ENCODE measurements at regions not wholly inside any gene's neighbourhood (a gene's known extent, or its start where the extent isn't known, plus 50 kb on each side); places are given as distances from the start of the nearest gene placed in this dataset.

DNA sequence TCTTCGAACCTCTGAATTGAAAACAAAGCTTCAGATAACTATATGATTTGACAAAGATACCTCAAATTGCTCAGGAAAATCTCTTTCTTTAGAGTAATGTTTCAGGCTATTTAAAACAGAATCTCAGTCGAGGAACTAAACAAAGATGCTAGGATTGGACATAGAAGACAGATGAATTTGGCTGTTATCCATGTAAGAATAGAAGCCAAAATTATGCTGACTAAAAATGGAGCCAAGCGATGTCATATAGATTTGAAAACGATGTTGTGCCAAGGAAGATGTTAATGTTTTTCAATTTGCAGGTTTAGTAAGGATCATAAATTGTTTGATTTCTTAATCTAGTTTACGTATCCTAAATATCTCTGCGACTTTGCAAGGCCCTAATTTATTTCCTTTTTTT lies 295.9 kb downstream of the FOXG1 start:
- Mint-ChIP-seq H3K4me1 (ENCODE audit: unreplicated experiment) (no peaks in the 10 kb centered on the region), H3K4me3 (no peak overlapping the region), H3K36me3 (no peaks in the 10 kb centered on the region), H3K27ac (no peak overlapping the region), H3K27me3 (no peaks in the 10 kb centered on the region), H3K9me3 (no peaks in the 10 kb centered on the region)
- DNase-seq (ENCODE audit: extremely low spot score, unreplicated experiment) = no peak
- TF ChIP-seq, protein P1, sequence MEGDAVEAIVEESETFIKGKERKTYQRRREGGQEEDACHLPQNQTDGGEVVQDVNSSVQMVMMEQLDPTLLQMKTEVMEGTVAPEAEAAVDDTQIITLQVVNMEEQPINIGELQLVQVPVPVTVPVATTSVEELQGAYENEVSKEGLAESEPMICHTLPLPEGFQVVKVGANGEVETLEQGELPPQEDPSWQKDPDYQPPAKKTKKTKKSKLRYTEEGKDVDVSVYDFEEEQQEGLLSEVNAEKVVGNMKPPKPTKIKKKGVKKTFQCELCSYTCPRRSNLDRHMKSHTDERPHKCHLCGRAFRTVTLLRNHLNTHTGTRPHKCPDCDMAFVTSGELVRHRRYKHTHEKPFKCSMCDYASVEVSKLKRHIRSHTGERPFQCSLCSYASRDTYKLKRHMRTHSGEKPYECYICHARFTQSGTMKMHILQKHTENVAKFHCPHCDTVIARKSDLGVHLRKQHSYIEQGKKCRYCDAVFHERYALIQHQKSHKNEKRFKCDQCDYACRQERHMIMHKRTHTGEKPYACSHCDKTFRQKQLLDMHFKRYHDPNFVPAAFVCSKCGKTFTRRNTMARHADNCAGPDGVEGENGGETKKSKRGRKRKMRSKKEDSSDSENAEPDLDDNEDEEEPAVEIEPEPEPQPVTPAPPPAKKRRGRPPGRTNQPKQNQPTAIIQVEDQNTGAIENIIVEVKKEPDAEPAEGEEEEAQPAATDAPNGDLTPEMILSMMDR (conservative IDR thresholded peaks at IDR 0.05) = no peak

GRCh38 chr14:29062976-29063375 lies 296.4 kb downstream of the FOXG1 start:
- no peak for DNase-seq (ENCODE audit: extremely low spot score, unreplicated experiment)
- Mint-ChIP-seq H3K27ac (no peak overlapping the region), H3K9me3 (no peaks in the 10 kb centered on the region)

GRCh38 chr14:29064305-29064900 lies 297.8 kb downstream of the FOXG1 start:
- H3K27ac Mint-ChIP-seq = no peak overlapping the region
- H3K36me3 Mint-ChIP-seq = no peaks in the 10 kb centered on the region
- H3K4me1 Mint-ChIP-seq (ENCODE audit: unreplicated experiment) = no peaks in the 10 kb centered on the region
- DNase-seq (ENCODE audit: extremely low spot score, unreplicated experiment) = no peak
- no peaks in the 10 kb centered on the region for H3K9me3 Mint-ChIP-seq
- H3K27me3 Mint-ChIP-seq = no peaks in the 10 kb centered on the region
- TF ChIP-seq, protein P1 (conservative IDR thresholded peaks at IDR 0.05) = no peak
- no peak overlapping the region for H3K4me3 Mint-ChIP-seq

More at GRCh38 chr14:29062976-29063375, 296.4 kb downstream of the FOXG1 start:
- Mint-ChIP-seq H3K4me3 (no peak overlapping the region), H3K4me1 (ENCODE audit: unreplicated experiment) (no peaks in the 10 kb centered on the region), H3K27me3 (no peaks in the 10 kb centered on the region), H3K36me3 (no peaks in the 10 kb centered on the region)
- TF ChIP-seq, protein P1 (conservative IDR thresholded peaks at IDR 0.05) = no peak

DNA sequence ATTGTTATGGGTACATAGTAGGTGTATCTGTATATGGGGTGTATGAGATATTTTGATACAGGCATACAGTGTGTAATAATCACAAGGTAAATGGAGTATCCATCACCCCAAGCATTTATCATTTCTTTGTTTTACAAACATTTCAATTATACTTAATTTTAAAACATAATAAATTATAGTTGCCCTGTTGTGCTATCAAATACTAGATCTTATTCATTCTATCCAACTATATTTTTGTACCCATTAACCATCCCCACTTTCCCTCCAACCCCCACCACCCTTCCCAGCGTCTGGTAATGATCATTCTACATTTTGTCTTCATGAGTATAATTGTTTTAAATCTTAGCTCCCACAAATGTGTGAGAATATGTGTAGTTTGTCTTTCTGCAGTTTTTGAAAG lies 302.6 kb downstream of the FOXG1 start:
- Mint-ChIP-seq H3K4me3 (no peak overlapping the region), H3K4me1 (ENCODE audit: unreplicated experiment) (no peaks in the 10 kb centered on the region), H3K36me3 (no peaks in the 10 kb centered on the region), H3K27ac (no peak overlapping the region), H3K27me3 (no peaks in the 10 kb centered on the region), H3K9me3 (no peaks in the 10 kb centered on the region)
- no peak for DNase-seq (ENCODE audit: extremely low spot score, unreplicated experiment)
- TF ChIP-seq, protein P1 (conservative IDR thresholded peaks at IDR 0.05) = no peak

DNA sequence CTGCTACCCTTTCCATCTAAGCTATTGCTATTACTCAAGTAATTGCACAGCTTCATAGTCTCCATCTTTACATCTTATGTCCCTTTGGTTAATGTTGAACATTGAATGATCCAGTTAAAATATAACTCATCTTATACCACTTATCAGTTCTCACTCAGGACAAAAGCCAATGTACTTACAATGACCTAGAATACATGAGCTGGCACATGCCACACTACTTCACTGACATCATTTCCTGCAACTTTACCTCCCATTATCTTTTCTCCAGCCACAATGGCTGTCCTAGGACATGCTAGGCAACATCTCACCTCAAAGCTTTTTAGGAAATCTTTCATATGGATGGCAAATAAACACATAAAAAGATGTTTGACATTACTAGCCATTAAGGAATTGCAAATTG lies 309.2 kb downstream of the FOXG1 start:
- Mint-ChIP-seq H3K4me3 (no peak overlapping the region), H3K36me3 (no peaks in the 10 kb centered on the region), H3K4me1 (ENCODE audit: unreplicated experiment) (no peaks in the 10 kb centered on the region), H3K27ac (no peak overlapping the region), H3K27me3 (no peaks in the 10 kb centered on the region), H3K9me3 (no peaks in the 10 kb centered on the region)
- TF ChIP-seq, protein P1 (conservative IDR thresholded peaks at IDR 0.05) = no peak
- no peak for DNase-seq (ENCODE audit: extremely low spot score, unreplicated experiment)

GRCh38 chr14:29077916-29078315 lies 311.3 kb downstream of the FOXG1 start:
- H3K9me3 Mint-ChIP-seq = no peaks in the 10 kb centered on the region
- no peaks in the 10 kb centered on the region for H3K4me1 Mint-ChIP-seq (ENCODE audit: unreplicated experiment)
- H3K36me3 Mint-ChIP-seq = no peaks in the 10 kb centered on the region
- H3K27ac Mint-ChIP-seq = no peak overlapping the region
- no peak overlapping the region for H3K4me3 Mint-ChIP-seq
- TF ChIP-seq, protein P1 (conservative IDR thresholded peaks at IDR 0.05) = no peak
- no peak for DNase-seq (ENCODE audit: extremely low spot score, unreplicated experiment)
- H3K27me3 Mint-ChIP-seq = no peaks in the 10 kb centered on the region
